ENCODE measurements at regions not wholly inside any gene's neighbourhood (a gene's known extent, or its start where the extent isn't known, plus 50 kb on each side); places are given as distances from the start of the nearest gene placed in this dataset.

GRCh38 chr12:115882936-115883335, 394.6 kb downstream of the MED13L start:
- no peak overlapping the region for H3K4me3 ChIP-seq (ENCODE audit: low read depth, low read length)
- DNase-seq (ENCODE audit: low read depth): no peak
- TF ChIP-seq, protein P1, sequence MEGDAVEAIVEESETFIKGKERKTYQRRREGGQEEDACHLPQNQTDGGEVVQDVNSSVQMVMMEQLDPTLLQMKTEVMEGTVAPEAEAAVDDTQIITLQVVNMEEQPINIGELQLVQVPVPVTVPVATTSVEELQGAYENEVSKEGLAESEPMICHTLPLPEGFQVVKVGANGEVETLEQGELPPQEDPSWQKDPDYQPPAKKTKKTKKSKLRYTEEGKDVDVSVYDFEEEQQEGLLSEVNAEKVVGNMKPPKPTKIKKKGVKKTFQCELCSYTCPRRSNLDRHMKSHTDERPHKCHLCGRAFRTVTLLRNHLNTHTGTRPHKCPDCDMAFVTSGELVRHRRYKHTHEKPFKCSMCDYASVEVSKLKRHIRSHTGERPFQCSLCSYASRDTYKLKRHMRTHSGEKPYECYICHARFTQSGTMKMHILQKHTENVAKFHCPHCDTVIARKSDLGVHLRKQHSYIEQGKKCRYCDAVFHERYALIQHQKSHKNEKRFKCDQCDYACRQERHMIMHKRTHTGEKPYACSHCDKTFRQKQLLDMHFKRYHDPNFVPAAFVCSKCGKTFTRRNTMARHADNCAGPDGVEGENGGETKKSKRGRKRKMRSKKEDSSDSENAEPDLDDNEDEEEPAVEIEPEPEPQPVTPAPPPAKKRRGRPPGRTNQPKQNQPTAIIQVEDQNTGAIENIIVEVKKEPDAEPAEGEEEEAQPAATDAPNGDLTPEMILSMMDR (IDR thresholded peaks at IDR 0.05; ENCODE audit: control insufficient read depth, extremely low read depth, insufficient read depth): no peak

DNA sequence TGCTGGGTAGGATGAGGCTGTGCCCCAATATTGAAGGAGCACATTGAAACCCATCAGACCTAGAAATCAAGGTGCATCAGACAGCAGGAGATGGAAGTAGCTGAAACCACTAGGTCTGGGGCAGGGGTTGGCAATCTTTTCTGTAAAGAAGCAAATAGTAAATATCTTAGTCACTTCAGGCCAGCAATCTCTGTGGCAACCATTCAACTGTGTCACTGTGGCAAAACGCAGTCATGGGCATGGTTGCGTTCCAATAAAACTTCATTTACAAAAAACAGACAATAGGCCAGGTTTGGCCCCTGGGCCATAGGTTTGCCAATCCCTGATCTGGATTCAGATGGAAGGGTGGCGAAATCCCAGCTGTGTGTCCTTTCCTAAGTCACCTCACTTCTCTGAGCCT, 397.3 kb downstream of the MED13L start:
- no peak for DNase-seq (ENCODE audit: low read depth)
- TF ChIP-seq, protein P1 (IDR thresholded peaks at IDR 0.05; ENCODE audit: control insufficient read depth, extremely low read depth, insufficient read depth): no peak
- no peak overlapping the region for H3K4me3 ChIP-seq (ENCODE audit: low read depth, low read length)

DNA sequence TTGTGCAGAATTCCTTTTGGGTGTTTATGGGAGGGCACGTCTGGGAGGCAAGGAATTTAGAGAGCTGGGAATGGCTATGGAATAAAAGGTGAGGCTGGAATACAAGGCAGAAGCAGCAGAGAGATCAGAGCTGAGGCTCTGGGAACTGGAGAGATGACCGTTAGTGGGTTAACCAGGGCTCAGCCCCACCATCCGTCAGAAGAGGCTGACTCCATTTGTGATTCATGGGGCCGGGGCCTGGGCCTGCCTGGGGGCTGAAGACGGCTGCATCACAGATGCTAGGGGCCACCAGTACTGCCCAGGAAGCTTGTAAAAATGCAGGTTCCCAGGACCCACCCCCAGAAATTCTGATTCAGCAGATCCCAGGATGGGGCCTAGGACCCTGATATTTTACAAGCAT, 398.1 kb downstream of the MED13L start:
- TF ChIP-seq, protein P1 (IDR thresholded peaks at IDR 0.05; ENCODE audit: control insufficient read depth, extremely low read depth, insufficient read depth): no peak
- DNase-seq (ENCODE audit: low read depth): no peak
- H3K4me3 ChIP-seq (ENCODE audit: low read depth, low read length): no peak overlapping the region

GRCh38 chr12:115873451-115874082, 403.9 kb downstream of the MED13L start:
- peak; percentile 42 for DNase-seq (ENCODE audit: low read depth)
- TF ChIP-seq, protein P1 (IDR thresholded peaks at IDR 0.05; ENCODE audit: control insufficient read depth, extremely low read depth, insufficient read depth): no peak
- H3K4me3 ChIP-seq (ENCODE audit: low read depth, low read length): peak overlapping the region; percentile 28

- H3K4me3 ChIP-seq (ENCODE audit: low read depth, low read length): peak overlapping the region; percentile 28
- peak; percentile 100 for DNase-seq (ENCODE audit: low read depth)
- TF ChIP-seq, protein P1 (IDR thresholded peaks at IDR 0.05; ENCODE audit: control insufficient read depth, extremely low read depth, insufficient read depth): no peak
Observed at GRCh38 chr12:115872919-115873357, 404.6 kb downstream of the MED13L start.

GRCh38 chr12:115872212-115872611, 405.3 kb downstream of the MED13L start:
- H3K4me3 ChIP-seq (ENCODE audit: low read depth, low read length): no peak overlapping the region
- TF ChIP-seq, protein P1 (IDR thresholded peaks at IDR 0.05; ENCODE audit: control insufficient read depth, extremely low read depth, insufficient read depth): no peak
- peak; percentile 60 for DNase-seq (ENCODE audit: low read depth)

DNA sequence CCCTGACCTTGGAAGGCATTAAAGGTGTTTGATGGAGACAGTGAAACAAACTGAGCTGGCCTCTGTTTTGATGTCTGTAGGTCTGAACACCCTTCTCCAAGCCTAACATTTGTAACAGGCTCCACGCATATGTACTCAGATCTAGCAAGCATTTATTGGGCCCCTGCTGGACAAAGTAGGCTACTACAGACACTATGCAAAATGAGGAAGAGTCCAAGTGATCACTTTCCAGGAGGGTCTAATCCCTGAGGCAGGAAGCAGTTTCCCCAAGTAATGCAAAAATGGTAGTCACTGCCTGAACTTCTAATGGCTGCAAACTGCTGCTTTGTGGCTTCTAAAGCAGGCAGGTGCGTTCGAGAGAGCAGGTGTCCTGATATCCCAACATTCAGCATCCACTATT, 405.8 kb downstream of the MED13L start:
- TF ChIP-seq, protein P1 (IDR thresholded peaks at IDR 0.05; ENCODE audit: control insufficient read depth, extremely low read depth, insufficient read depth): peak; percentile 54
- DNase-seq (ENCODE audit: low read depth): peak; percentile 70
- no peak overlapping the region for H3K4me3 ChIP-seq (ENCODE audit: low read depth, low read length)
